AG10803 (cell line): ENCODE measurements at regions not wholly inside any gene's neighbourhood (a gene's known extent, or its start where the extent isn't known, plus 50 kb on each side); places are given as distances from the start of the nearest gene placed in this dataset.

Source experiments
- DNase-seq: peaks from one replicate; pipeline ENCODE4 v3.0.0; 2010; ENCODE audit warnings: low read depth
- H3K4me3 ChIP-seq: 2 replicates; pipeline ENCODE4 v1.5.1; 2011; ENCODE audit warnings: mild to moderate bottlenecking, low read length, control low read depth
- TF ChIP-seq, protein P1 (sequence below): conservative IDR thresholded peaks from 2 replicates; pipeline ENCODE4 v1.5.1; 2011; ENCODE audit warnings: mild to moderate bottlenecking, low read length, control low read depth, inconsistent platforms

DNA sequence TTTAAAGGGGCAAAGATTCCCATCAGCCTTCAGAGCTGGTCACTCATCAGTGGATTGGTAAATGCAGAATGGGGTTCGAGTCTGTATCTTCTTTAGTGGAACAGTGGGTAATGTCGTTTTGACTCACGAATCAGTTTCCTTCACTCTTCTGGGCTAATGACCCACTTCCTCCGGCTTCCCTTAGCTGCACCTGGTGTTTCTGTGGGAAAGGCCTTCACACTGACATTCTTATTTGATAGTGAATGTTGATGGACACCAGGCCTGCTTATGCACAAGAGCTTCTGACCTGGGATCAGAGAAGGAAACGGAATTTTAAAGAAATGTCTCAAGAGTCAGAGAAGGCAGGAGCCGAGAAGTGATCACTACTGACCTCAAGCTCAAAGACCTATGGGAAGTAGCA, 272.0 kb upstream of the SULF2 start:
- TF ChIP-seq, protein P1, sequence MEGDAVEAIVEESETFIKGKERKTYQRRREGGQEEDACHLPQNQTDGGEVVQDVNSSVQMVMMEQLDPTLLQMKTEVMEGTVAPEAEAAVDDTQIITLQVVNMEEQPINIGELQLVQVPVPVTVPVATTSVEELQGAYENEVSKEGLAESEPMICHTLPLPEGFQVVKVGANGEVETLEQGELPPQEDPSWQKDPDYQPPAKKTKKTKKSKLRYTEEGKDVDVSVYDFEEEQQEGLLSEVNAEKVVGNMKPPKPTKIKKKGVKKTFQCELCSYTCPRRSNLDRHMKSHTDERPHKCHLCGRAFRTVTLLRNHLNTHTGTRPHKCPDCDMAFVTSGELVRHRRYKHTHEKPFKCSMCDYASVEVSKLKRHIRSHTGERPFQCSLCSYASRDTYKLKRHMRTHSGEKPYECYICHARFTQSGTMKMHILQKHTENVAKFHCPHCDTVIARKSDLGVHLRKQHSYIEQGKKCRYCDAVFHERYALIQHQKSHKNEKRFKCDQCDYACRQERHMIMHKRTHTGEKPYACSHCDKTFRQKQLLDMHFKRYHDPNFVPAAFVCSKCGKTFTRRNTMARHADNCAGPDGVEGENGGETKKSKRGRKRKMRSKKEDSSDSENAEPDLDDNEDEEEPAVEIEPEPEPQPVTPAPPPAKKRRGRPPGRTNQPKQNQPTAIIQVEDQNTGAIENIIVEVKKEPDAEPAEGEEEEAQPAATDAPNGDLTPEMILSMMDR, result no peak
- H3K4me3 ChIP-seq, result no peak overlapping the region
- no peak for DNase-seq

DNA sequence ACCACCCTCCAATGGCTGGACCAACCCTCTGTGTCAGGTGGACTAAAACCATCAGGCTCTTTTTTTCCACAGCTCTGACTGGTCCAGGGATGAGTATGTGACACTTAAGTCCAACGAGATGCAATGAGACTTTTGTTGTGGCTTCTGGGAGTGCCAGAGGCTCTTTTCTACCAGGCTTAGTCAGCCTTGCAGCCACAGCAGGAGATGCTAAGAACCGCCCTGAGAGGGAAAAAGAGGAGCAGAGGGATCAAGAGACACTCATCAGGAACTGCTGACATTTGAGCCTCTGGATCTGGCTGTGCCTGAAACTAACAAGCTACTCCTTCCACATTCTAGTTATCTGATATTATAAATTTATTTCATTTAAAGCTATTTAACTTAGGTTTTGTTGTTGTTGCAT, 270.9 kb upstream of the SULF2 start:
- TF ChIP-seq, protein P1, result no peak
- H3K4me3 ChIP-seq, result no peak overlapping the region
- no peak for DNase-seq

DNA sequence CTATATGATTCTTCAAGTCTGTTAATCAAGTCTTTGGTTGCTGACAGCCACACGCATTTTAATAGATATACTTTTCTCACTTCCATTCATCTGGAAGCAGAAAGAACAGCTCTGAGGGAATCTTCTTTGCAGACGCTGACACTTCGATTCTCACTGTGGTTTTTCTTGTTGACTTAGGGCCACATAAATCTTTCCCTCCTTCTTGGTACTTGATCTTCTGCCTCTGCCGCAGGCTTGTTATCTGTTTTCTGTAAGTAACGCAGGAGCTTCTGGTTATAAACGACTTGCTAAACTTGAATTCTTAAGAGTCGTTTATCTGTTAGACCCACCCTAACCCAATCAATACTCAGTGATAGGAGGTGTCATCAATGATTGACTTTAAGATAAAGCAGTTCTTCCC, 268.8 kb upstream of the SULF2 start:
- TF ChIP-seq, protein P1, result no peak
- DNase-seq, result no peak
- H3K4me3 ChIP-seq, result no peak overlapping the region

DNA sequence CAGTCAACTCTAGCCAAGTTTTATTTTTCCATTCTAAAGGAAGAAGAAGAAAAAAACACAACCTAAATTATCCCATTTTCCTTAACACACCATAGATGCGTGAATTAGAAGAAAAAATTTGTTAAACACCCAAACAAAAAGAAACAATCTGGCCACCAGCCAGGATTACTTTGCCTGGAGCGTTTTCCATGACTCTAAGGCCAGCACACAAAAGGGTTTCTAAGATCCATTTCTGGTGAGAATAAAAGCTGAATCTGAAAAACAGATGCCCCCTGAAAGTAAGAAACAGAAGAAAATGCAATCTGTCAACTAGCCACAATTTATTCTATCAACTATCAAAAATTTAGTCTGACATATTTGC, 267.2 kb upstream of the SULF2 start:
- TF ChIP-seq, protein P1, result no peak
- no peak overlapping the region for H3K4me3 ChIP-seq
- DNase-seq, result peak; percentile 17

DNA sequence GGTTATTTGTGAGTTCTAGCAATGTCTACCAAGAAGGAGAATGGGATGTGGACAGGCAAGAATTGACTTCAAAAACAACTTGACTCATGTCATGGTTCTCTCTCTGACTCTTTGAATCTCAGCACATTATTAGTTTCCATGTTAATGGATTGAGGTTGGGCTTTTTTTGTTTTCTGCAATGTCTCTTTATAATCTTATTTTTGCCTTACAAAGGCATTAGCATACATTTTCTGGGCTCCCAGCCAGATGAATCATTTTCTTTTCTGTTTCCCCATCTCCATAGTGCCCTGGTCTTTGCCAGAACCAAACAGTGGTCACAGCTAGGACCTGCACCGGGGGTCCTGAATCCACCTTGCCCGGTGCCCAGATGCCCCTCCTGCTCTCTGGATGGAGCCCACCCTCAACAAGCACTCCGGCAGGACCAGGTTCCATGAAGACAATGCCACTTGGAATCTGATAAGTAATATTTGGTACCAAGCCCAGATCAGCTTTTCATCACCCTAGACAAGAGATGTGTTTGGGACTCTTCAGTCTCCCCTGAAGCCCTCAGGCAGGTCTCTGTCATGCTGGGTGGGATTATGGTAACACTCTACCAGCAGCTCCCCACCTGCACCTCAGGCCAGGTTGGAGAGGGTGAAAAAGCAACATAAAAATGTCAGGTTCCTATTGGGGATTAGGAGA, 266.7 kb upstream of the SULF2 start:
- peak; percentile 72 for DNase-seq
- no peak overlapping the region for H3K4me3 ChIP-seq
- TF ChIP-seq, protein P1, result no peak

DNA sequence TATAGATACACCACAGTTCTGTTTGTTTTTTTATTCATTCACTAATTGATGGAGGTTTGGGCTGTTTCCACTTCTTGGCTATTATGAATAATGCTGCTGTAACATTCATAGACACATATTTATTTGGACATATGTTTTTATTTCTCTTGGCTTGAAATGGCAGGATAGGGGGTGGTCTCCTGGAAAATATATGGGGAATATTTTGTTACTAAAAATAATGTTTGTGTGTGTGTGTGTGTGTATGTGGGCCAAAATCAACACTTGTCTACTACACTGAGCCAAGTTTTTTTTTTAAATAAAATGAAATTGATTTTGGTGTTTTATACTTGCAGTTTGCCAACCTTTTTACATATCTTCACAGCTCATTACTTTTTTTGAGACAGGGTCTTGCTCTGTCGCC, 264.4 kb upstream of the SULF2 start:
- no peak overlapping the region for H3K4me3 ChIP-seq
- no peak for DNase-seq
- TF ChIP-seq, protein P1, result no peak

DNA sequence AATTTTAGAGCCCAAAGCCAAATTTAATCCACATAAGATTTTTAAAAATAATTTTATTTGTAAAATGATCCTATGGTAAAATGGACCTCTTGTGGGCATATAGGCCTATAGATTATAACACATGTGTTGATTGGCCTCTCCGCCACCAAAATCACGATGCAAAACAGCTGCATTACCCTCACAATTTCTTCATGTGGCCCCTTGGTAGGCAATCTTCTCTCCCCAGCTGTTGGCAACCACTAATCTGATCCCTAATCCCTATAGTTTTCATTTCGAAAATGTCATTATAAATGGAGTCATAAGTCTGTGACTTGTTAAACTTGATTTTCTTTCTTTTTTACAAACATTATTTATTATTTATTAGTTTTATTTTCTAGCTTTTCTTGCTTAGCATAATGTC, 263.9 kb upstream of the SULF2 start:
- DNase-seq, result no peak
- TF ChIP-seq, protein P1, result no peak
- H3K4me3 ChIP-seq, result no peak overlapping the region
